Neuron (in vitro differentiated cells): ENCODE measurements at regions not wholly inside any gene's neighbourhood (a gene's known extent, or its start where the extent isn't known, plus 50 kb on each side); places are given as distances from the start of the nearest gene placed in this dataset.
"Not testable (repeated sequence)": the region's sequence is repeated elsewhere in the genome, so short reads cannot be mapped to it uniquely, and the experiment has no call there.

Source experiments
- H2AFZ ChIP-seq: one replicate; pipeline ENCODE4 v1.6.1; 2013; ENCODE audit warnings: low read depth, mild to moderate bottlenecking, inconsistent platforms, low read length, moderate library complexity
- H3K27me3 ChIP-seq: one replicate; pipeline ENCODE4 v1.6.1; 2013; ENCODE audit warnings: low read length; ENCODE audit not compliant: insufficient read depth
- H3K36me3 ChIP-seq: one replicate; pipeline ENCODE4 v1.6.1; 2013; ENCODE audit warnings: low read length; ENCODE audit not compliant: insufficient read depth
- H3K4me1 ChIP-seq: one replicate; pipeline ENCODE4 v1.6.1; 2013; ENCODE audit warnings: low read length; ENCODE audit not compliant: insufficient read depth
- H3K4me3 ChIP-seq: 2 replicates; pipeline ENCODE4 v1.5.1; 2013; ENCODE audit warnings: mild to moderate bottlenecking, low read length, moderate library complexity
- H3K9me3 ChIP-seq: one replicate; pipeline ENCODE4 v1.6.1; 2013; ENCODE audit warnings: low read length

- Histone ChIP-seq H3K27me3 (no peaks in the 10 kb centered on the region), H2AFZ (no peak overlapping the region), H3K9me3 (no peaks in the 10 kb centered on the region), H3K36me3 (no peaks in the 10 kb centered on the region), H3K4me3 (no peak overlapping the region), H3K4me1 (peaks cover 19% of the 10 kb centered on the region)
These were observed 141.9 kb downstream of the CETN3 start for GRCh38 chr5:90267646-90268045.

DNA sequence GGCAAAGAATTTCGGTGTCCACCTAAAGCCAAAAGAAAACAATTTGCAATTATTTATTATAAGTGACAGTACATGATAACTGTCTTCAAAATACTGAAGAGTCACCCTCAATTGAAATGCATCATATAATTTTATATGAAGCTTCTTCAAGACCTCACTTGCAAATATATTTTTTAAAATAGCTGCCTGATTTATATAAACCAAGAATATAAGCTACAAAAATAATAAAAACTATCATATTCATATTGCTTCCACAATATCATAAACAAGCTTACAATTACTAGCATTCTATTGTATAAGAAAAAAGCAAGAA lies 144.1 kb downstream of the CETN3 start:
- Histone ChIP-seq H3K4me1 (peaks cover 19% of the 10 kb centered on the region), H3K36me3 (no peaks in the 10 kb centered on the region), H2AFZ (peak overlapping the region; percentile 75), H3K4me3 (no peak overlapping the region), H3K27me3 (no peaks in the 10 kb centered on the region), H3K9me3 (no peaks in the 10 kb centered on the region)

DNA sequence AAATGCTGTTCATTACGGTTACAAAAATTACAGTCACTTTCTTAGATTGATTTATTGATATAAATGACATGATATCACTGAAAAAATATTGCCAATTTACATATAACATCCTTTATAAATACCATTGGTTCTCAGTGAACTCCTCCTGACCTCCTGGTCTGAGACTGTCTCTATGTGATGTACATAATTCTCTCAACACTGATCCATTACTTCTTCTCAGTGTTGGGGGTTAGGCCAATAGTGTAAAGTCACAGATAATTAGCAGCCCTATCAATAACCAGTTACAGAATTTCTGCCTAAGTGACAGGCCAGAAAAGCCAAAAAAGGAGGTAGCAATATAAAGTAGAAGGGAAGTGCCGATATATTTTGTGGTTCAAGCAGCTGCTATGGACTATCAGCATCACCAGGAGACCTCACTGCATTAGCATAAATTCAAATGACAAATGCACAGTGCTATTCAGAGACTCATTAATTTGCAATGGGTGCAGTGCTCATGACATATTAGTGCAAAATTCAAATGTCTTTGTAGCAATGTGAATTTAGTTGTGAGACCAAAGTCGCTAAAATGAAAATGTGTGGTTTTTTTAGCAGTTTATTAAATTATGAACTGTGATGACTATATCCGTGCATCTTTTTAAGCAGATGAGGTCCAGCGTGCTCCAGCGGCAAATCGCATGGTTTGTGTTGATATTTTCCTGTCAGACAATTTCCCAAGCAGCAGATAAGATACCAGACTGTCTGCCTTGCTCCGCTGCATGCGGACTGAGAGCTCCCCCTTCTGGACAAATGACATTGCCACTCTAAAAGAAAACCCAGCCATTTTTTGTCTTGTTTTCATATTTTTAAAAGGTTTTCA lies 144.6 kb downstream of the CETN3 start:
- Histone ChIP-seq H3K4me3 (peak overlapping the region; percentile 16), H2AFZ (peak overlapping the region; percentile 75), H3K9me3 (no peaks in the 10 kb centered on the region), H3K4me1 (peaks cover 19% of the 10 kb centered on the region), H3K36me3 (no peaks in the 10 kb centered on the region), H3K27me3 (no peaks in the 10 kb centered on the region)

GRCh38 chr5:90263102-90263820 lies 146.3 kb downstream of the CETN3 start:
- Histone ChIP-seq H3K27me3 (no peaks in the 10 kb centered on the region), H3K9me3 (no peaks in the 10 kb centered on the region), H3K4me1 (peaks cover 19% of the 10 kb centered on the region), H2AFZ (no peak overlapping the region), H3K36me3 (no peaks in the 10 kb centered on the region), H3K4me3 (no peak overlapping the region)

DNA sequence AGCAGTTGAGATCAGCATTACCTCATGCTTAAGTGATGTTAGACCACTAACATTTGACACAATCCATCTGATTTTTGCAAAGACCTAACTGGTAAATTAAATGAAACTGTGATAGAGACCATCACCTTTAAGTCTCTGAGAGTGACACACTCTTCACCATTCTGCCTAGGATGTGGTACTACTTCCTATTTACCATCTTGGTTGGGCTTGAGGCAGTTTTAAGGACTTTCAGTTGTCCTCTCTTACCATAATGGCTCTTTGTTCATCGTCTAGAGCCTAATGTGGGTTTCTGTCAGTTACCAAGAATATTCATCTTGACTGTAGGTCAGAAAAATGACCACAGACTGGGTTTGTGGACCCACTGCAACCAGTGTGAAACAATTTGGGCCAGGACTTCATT lies 158.1 kb downstream of the CETN3 start:
- Histone ChIP-seq H3K4me1 (no peaks in the 10 kb centered on the region), H3K27me3 (no peaks in the 10 kb centered on the region)

DNA sequence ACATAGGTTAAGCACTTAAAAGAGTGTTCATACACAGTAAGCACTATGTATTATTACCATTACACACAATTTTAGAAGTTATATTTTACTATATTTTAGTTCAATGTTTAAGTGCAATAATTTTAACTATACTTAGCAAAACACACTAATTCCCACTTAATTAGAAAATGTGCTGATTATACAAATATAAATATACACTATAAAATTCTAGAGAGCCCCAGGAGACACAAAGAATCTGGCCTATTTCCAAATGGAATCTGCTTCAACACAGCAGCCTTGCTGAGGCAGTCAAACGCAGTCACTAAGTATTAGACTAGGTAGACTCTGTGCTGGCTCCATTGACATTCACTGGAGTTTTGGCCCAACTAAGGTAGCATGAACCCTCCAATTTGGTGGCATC lies 160.9 kb downstream of the CETN3 start:
- Histone ChIP-seq H3K9me3 (no peaks in the 10 kb centered on the region), H2AFZ (no peak overlapping the region), H3K36me3 (no peaks in the 10 kb centered on the region), H3K27me3 (no peaks in the 10 kb centered on the region), H3K4me1 (no peaks in the 10 kb centered on the region), H3K4me3 (no peak overlapping the region)

More for the DNA sequence above, 158.1 kb downstream of the CETN3 start:
- no peaks in the 10 kb centered on the region for H3K9me3 ChIP-seq
- H3K4me3 ChIP-seq = no peak overlapping the region
- H2AFZ ChIP-seq = no peak overlapping the region
- H3K36me3 ChIP-seq = no peaks in the 10 kb centered on the region

DNA sequence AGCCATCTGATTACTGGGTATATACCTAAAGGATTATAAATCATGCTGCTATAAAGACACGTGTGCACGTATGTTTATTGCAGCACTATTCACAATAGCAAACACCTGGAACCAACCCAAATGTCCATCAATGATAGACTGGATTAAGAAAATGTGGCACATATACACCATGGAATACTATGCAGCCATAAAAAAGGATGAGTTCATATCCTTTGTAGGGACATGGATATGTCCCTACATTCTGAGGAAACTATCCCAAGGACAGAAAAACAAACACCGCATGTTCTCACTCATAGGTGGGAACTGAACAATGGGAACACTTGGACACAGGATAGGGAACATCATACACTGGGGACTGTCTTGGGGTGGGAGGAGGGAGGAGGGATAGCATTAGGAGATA lies 165.7 kb downstream of the CETN3 start:
- not testable (repeated sequence) for H2AFZ ChIP-seq, H3K9me3 ChIP-seq, H3K4me3 ChIP-seq, H3K36me3 ChIP-seq, H3K4me1 ChIP-seq, H3K27me3 ChIP-seq

DNA sequence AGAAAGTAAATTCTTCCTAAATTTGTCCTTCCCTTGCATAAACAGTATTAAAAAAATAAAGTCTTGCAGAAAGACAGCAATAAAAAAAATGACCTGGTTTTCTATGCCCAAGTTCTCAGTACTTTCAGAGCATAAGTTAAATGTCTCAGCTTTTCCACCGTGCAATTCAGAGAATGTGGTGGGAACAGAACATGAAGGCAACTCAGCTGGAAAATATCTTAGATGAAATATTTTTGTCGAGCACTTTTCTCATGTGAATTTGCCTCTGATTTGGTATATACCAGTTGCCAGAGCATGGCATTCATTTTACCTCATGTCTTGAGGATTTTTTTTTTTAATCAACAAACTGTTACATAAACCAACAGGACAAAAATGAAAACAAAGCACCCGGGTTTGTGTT lies 176.1 kb downstream of the CETN3 start:
- Histone ChIP-seq H3K4me3 (no peak overlapping the region), H2AFZ (no peak overlapping the region), H3K4me1 (no peaks in the 10 kb centered on the region), H3K9me3 (no peaks in the 10 kb centered on the region), H3K27me3 (no peaks in the 10 kb centered on the region), H3K36me3 (no peaks in the 10 kb centered on the region)

GRCh38 chr5:90231688-90232087 lies 177.9 kb downstream of the CETN3 start:
- no peaks in the 10 kb centered on the region for H3K9me3 ChIP-seq
- no peaks in the 10 kb centered on the region for H3K4me1 ChIP-seq
- H3K27me3 ChIP-seq = no peaks in the 10 kb centered on the region
- no peak overlapping the region for H2AFZ ChIP-seq
- H3K36me3 ChIP-seq = no peaks in the 10 kb centered on the region
- no peak overlapping the region for H3K4me3 ChIP-seq

GRCh38 chr5:90227683-90228082 lies 181.9 kb downstream of the CETN3 start:
- H3K4me3 ChIP-seq = no peak overlapping the region
- H3K4me1 ChIP-seq = no peaks in the 10 kb centered on the region
- H3K27me3 ChIP-seq = no peaks in the 10 kb centered on the region
- H3K36me3 ChIP-seq = no peaks in the 10 kb centered on the region
- no peaks in the 10 kb centered on the region for H3K9me3 ChIP-seq
- H2AFZ ChIP-seq = no peak overlapping the region

DNA sequence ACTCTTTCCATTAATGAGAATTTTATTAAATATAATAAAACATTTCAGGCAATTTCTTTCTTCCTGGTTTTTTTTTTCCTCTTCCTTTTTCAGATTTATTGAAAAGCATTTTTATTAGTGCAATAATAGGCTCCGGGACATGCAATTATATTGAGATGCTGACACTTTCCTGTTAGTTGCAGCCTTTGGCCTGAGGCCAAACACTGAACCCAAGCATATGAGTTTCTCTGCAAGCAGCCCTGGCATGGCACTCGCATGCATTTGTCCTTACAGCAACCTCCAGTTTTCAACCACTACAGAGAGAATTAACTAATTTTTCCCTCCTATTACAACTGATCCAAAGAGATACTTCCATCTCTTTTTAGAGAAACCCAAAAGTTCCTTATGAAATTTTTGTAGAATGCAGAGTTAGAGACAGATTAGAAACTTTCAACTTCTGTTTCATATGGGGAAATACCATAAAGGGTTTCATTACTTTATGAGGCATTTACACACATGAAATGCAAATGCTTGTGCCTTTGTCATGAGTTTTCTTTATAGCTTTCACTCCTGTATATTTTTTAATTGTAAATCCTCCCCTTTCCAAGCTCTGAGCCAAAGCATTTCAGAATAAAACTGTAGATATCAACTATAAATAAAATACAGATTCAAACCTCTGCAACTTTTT lies 183.0 kb downstream of the CETN3 start:
- no peaks in the 10 kb centered on the region for H3K9me3 ChIP-seq
- no peak overlapping the region for H3K4me3 ChIP-seq
- H2AFZ ChIP-seq = no peak overlapping the region
- H3K27me3 ChIP-seq = no peaks in the 10 kb centered on the region
- no peaks in the 10 kb centered on the region for H3K36me3 ChIP-seq
- no peaks in the 10 kb centered on the region for H3K4me1 ChIP-seq

- Histone ChIP-seq H3K27me3 (no peaks in the 10 kb centered on the region), H3K36me3 (no peaks in the 10 kb centered on the region), H3K9me3 (no peaks in the 10 kb centered on the region), H3K4me3 (no peak overlapping the region), H3K4me1 (no peaks in the 10 kb centered on the region), H2AFZ (no peak overlapping the region)
These were observed 185.2 kb downstream of the CETN3 start for GRCh38 chr5:90224342-90224741.

- no peaks in the 10 kb centered on the region for H3K9me3 ChIP-seq
- no peaks in the 10 kb centered on the region for H3K4me1 ChIP-seq
- no peak overlapping the region for H2AFZ ChIP-seq
- H3K36me3 ChIP-seq = no peaks in the 10 kb centered on the region
- no peaks in the 10 kb centered on the region for H3K27me3 ChIP-seq
- H3K4me3 ChIP-seq = no peak overlapping the region
These were observed 185.8 kb downstream of the CETN3 start for GRCh38 chr5:90223756-90224155.
